Prostate gland (tissue), 2 donors: ENCODE measurements at regions not wholly inside any gene's neighbourhood (a gene's known extent, or its start where the extent isn't known, plus 50 kb on each side); places are given as distances from the start of the nearest gene placed in this dataset.
"Not testable (repeated sequence)": the region's sequence is repeated elsewhere in the genome, so short reads cannot be mapped to it uniquely, and the experiment has no call there.

Experiments
- CTCF ChIP-seq, 4 experiments: fragments of 200-600 bp in 2 of 4; fragments of 450-650 bp in 2 of 4; sonication (generic) in 2 of 4; IDR thresholded peaks; 1 replicate in 3 of 4; 2 replicates in 1 of 4; pipeline ENCODE4 v1.5.1; 2016 to 2019; ENCODE audit warnings: antibody characterized with exemption in 4 of 4, mild to moderate bottlenecking in 2 of 4, moderate library complexity in 2 of 4
- POLR2A ChIP-seq: fragments of 450-650 bp; IDR thresholded peaks from one replicate; pipeline ENCODE4 v1.6.1; 2016; ENCODE audit warnings: antibody characterized with exemption, mild to moderate bottlenecking
- POLR2AphosphoS5 ChIP-seq: sonication (generic); formaldehyde crosslinking; IDR thresholded peaks from one replicate; pipeline ENCODE4 v1.6.1; 2017; ENCODE audit warnings: antibody characterized with exemption

- not testable (repeated sequence) for TF ChIP-seq POLR2AphosphoS5; CTCF (IDR thresholded peaks at IDR 0.05); POLR2A
These were observed 484.0 kb downstream of the SHISA9 start for GRCh38 chr16:13385156-13386040.
